Renal cortex interstitium (tissue), 11 donors: ENCODE measurements at regions not wholly inside any gene's neighbourhood (a gene's known extent, or its start where the extent isn't known, plus 50 kb on each side); places are given as distances from the start of the nearest gene placed in this dataset.

Experiments
- DNase-seq, 11 donors: peaks; one replicate each; pipeline ENCODE4 v3.0.0-alpha.2; 2013; ENCODE audit warnings: low read depth in 9 of 11, low spot score in 4 of 11; ENCODE audit errors: extremely low read depth in 1 of 11

DNA sequence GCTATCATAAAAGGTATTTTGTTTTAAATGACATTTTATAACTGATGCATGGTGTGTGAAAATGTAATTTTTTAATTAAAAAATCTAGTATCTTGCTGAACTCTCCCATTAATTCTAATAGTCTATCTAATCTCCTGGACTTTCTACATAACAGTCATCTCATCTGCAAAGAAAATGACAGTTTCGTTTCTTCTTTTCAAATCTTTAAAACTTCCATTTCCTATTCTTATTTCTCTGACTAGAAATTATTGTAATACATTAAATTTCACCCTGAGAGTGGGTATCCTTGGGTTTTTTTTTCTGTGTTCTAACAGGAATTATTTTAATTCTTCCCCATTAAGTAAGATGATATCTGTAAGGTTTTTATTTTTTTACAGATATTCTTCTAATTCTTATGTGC lies 120.1 kb downstream of the KCNF1 start:
- no peak for DNase-seq

GRCh38 chr2:11032396-11032795 lies 120.7 kb downstream of the KCNF1 start:
- no peak for DNase-seq

DNA sequence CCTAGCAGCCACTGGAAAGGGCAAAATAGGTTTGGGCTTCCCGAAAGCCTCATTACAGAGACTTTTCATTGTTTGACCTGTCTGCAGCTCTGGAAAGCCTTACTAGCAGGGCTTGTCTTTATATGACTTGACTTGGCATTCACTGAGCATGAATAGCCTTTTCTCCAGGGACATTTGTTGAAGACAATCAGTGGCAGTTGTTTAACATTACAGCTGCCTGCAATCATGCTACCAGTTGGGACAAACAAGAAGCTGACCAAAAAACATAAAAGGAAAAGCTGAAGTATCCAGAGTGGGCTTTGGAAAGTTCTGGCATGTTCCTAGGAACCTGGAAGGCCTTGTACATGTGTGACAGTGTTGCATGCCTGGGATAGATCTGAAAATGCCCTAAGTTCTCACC lies 121.4 kb downstream of the KCNF1 start:
- no peak for DNase-seq

DNA sequence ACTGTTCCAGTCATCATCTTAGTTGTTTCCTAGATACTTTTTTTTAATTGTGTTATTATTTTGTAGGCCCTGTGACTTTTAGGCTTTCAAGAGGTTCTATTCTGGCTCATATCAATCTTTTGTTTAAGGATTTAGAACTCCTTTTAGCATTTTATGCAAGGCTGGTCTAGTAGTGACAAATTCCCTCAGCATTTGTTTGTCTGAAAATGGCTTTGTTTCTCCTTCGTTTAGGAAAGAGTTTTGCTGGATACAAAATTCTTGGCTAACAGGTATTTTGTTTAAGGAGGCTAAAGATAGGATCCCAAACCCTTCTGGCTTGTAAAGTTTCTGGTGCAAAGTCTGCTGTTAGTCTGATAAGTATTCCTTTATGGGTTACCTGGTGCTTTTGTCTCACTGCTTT lies 116.6 kb upstream of the SLC66A3 start:
- DNase-seq = no peak

- DNase-seq = no peak
These were observed 114.3 kb upstream of the SLC66A3 start for GRCh38 chr2:11040992-11041391.

- no peak for DNase-seq
These were observed 112.4 kb upstream of the SLC66A3 start for GRCh38 chr2:11042841-11043240.

DNA sequence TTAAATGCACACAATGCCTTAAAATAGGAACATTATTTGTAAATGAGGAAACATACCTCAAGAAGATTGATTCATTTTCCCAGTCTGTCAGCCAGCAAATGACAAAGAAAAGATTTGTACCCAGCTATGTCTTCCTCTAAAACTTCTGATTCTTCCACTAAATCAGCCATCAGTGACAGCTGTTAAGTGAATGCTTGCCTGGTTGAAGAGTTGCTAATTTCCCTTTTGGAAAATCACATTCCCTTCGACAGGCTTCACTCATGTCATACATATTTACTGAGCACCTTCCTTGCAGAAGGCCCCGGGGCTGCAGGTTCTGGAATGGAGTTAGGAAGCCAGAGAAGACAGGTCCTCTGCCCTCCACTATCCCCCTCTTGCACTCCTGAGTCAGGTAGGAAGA lies 112.0 kb upstream of the SLC66A3 start:
- no peak for DNase-seq

- DNase-seq = no peak
These were observed 111.1 kb upstream of the SLC66A3 start for GRCh38 chr2:11044201-11044600.

DNA sequence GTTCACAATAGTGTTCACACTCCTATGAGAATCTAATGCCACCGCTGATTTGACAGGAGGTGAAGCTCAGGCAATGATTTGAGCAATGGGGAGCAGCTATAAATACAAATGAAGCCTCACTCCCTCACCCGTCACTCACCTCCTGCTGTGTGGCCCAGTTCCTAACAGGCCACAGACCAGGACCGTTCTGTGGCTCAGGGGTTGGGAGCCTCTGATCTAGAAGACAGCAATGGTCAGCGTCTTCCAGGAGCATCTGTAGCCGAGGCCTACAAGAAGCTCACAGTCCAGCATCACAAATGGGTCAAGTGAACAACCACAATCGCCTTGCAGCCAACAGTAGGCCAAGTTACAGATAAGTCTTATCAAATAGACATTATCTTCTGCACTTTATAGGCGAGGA lies 110.0 kb upstream of the SLC66A3 start:
- DNase-seq = no peak

DNA sequence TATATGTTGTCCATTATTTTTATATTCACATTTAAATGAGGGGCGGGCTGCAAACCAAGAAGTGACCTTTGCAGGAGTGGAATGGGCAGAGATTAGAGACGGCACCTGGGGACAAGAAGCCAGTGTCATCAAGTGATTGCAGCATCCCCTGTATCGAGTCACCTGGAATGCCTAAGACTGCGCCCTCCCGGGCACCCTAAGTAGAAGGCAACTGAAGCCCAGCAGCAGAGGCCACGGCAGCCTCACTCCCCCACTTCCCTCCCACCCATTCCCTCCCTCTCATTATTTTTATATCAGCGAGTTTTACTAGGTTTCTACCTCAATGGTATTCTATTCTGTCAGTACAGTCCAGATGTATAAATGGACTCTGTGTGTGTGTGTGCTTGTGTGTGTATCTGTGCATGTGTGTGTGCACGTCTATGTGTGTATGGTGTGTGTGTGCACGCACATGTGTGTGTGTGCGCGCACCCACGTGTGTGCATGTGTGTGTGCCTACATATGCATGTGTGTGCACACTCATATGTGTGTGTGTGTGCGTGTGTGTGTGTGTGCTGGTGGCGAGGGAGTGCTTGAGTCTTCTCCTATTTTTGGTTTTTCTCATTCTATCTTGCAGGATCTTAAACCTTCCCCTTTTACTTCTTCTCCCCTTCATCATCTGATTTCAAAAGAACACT lies 106.8 kb upstream of the SLC66A3 start:
- DNase-seq = no peak

DNA sequence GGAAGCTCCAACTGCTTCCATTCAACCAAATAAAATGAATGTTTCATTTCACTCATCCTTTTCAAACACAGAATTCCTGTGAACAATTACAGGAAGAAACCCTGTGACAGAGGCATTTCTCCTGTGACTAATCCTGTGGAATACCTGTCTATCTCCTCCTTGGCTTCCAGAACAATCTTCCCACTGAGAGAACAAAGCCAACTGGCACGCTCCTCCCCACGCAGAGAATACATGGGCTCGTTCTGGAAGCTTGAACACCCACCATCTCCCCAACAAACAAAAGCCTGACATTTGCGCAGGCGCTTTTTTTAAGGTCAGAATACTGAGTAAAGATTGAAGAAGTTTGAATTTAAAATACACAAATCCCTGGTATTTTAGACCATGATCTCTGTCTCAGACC lies 104.7 kb upstream of the SLC66A3 start:
- no peak for DNase-seq

DNA sequence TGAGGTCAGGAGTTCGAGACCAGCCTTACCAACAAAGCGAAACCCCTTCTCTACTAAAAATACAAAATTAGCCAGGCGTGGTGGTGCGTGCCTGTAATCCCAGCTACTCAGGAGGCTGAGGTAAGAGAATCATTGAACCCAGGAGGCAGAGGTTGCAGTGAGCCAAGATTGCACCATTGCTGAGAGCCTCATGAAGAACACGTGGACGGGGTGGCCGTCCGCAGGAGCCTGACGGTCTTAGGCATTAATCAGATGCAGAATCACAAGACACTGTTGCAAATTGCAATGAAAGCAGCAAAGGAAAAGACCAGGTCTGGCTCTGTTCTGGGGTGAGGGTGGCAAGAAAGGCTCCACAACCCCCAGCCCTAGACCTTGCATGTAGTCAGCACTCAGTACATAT lies 104.0 kb upstream of the SLC66A3 start:
- no peak for DNase-seq

- no peak for DNase-seq
These were observed 101.7 kb upstream of the SLC66A3 start for GRCh38 chr2:11053546-11053945.

DNA sequence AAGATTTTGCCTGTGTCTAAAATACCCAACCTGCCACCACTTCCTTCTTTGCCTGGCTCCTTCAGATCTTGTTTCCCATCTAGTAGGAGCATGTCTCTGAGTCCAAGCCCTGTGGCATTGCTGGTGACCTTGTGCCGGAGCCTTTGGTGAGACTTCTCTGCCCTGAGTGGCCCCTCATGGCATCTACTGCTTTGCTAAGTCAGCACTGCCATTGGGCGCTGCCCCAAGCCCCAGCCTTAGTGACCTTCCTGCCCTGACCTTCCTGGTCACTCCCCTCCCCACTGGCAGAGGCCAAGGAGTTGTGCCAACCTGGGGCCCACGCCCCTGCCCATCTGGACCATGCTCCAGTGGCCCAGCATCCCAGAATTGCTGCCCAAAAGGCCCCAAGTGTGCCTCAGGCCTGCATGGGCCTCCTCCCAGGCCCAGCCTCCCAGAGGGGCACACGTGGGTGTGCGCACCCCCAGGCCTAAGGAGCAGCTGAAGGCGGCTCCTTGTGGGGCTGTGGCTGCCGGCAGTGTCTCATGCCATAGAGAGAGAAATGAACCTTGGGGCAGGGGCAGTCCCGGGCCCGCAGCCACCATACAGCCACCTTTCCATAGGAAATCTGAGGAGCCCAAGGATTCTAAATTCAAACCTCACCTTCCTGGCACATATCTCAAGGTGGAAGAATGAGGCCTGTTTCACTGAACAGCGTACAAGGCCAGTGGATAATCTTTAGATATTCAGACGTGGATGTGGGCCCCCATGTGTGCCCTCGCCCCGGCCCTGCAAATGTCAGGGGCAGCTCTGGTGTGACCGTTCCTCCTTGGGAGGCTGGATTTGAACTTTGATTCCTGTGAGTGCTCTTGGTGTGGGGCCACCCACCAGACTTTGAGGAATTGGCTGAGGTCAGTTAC lies 100.2 kb upstream of the SLC66A3 start:
- DNase-seq = no peak

GRCh38 chr2:11055679-11056215 lies 99.5 kb upstream of the SLC66A3 start:
- no peak for DNase-seq

DNA sequence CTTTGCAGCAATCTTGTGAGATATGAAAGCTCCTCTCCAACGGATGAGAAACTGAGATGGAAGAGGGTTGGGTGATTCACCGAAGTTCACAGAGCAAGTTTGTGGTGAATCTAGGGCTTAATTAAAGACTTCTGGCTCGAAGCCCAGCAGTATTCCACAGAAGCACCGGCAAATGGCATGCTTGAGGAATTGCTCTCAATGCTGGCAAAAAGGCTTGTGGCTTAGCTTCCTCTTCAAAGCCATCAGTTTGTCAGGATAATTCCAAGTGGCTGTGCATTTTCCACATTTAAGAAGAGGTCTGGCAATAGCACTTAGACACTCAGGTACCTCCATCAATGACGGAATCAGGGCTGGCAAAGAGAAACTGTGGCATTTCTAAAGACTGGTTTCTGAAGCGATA lies 98.7 kb upstream of the SLC66A3 start:
- no peak for DNase-seq

DNA sequence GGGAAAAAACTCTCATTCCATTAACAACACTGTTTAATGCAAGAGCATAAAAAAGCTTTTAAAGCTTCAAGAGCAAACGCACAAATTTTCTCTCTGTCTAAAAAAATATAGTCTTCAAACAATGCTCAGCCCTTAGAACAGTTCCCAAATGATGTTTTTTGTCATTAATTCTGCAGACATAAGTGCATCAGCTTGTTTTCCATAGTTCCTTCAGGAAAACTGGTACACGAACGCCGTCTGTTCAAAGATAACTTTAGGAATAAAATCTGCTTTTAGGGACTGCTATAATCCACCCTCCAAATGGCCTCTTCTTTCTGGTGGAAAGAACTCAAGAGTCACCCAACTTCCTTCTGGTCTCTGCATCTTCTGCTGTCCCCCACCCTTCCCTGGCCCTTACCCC lies 98.2 kb upstream of the SLC66A3 start:
- DNase-seq = no peak

- DNase-seq = no peak
These were observed 97.1 kb upstream of the SLC66A3 start for GRCh38 chr2:11058129-11058528.

- DNase-seq = no peak
These were observed 94.7 kb upstream of the SLC66A3 start for GRCh38 chr2:11060376-11061169.
